ENCODE measurements at regions not wholly inside any gene's neighbourhood (a gene's known extent, or its start where the extent isn't known, plus 50 kb on each side); places are given as distances from the start of the nearest gene placed in this dataset.

DNA sequence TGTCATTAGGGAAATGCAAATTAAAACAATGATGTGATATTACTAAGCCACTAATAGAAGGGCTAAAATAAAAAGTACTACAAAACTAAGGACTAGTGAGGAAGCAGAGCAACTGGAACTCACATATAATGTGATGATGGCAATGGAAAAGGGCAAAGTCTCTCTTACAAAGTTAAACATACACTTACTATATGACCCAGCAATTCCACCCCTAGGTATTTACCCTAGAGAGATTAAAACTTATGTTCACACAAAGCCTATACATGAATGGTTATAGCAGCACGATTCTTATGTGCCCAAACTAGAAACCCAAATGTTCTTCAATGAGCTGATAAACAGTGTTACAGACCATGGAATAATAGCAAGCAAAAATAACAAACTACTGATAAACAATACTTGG is 643.7 kb downstream of the TLE1 start:
- no peak for DNase-seq (ENCODE audit: low spot score)
- Histone ChIP-seq H2AK5ac (ENCODE audit: low read depth, low read length) (no peak overlapping the region), H3K9ac (ENCODE audit: low read depth, low read length, poor library complexity) (no peak overlapping the region), H3K18ac (ENCODE audit: low read length) (no peak overlapping the region), H3K36me3 (replicated peaks in 1 of 2; ENCODE audit: control insufficient read depth in 2 of 2, insufficient read depth in 2 of 2, low read length in 2 of 2) (no peaks in the 10 kb centered on the region), H2BK5ac (ENCODE audit: low read length) (no peak overlapping the region), H3K4me3 (ENCODE audit: low read length in 2 of 2) (no peak overlapping the region), H3K14ac (ENCODE audit: low read length) (no peak overlapping the region), H3K4me2 (ENCODE audit: insufficient read depth, low read length, poor library complexity, severe bottlenecking) (no peak overlapping the region), H2BK12ac (ENCODE audit: low read length) (no peak overlapping the region), H3K27ac (replicated peaks; ENCODE audit: low read length) (no peak overlapping the region), H2AFZ (ENCODE audit: low read length) (no peak overlapping the region), H4K8ac (ENCODE audit: low read depth, low read length) (no peak overlapping the region), H2BK15ac (ENCODE audit: low read length) (no peak overlapping the region), H3K79me1 (ENCODE audit: low read depth, low read length) (no peaks in the 10 kb centered on the region), H3K4me1 (ENCODE audit: control insufficient read depth in 2 of 2, insufficient read depth in 1 of 2, low read depth in 1 of 2, low read length in 2 of 2) (no peaks in the 10 kb centered on the region), H3K4ac (ENCODE audit: low read length) (no peak overlapping the region), H3K27me3 (ENCODE audit: control insufficient read depth in 3 of 3, insufficient read depth in 3 of 3, low read depth in 1 of 3, low read length in 3 of 3) (no peaks in the 10 kb centered on the region), H3K9me3 (replicated peaks in 1 of 2; ENCODE audit: control insufficient read depth in 2 of 2, insufficient read depth in 1 of 2, low read depth in 1 of 2, low read length in 2 of 2) (no peaks in the 10 kb centered on the region), H4K91ac (ENCODE audit: low read depth, low read length, poor library complexity) (no peak overlapping the region), H2BK120ac (ENCODE audit: low read depth, low read length) (no peak overlapping the region), H3K23ac (ENCODE audit: low read depth, low read length, poor library complexity) (no peak overlapping the region)
- WGBS, 2 donors (ENCODE audit: extremely low coverage in 2 of 2, insufficient read length in 2 of 2, insufficient replicate concordance in 1 of 2): no CpG with 5 or more reads among the region's 1 CpG

DNA sequence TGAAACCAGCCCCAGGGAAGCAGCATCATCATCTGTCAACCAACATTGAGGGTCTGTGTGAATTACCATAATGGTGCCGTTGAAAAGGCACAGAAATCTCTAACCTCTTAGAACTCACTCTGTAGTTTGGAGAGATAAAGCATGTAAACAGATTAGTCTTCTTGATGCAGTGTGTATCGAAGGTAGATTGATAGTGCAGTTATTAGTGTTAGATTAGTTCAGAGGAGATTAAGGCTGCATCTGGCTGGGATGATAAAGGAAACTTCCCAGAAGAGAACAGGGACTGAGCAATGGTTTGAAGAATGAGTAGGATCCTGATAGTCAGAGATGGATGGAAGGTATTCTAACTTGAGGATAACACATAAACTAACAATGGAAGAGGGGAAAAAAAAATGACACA is 651.5 kb downstream of the TLE1 start:
- H4K91ac ChIP-seq (ENCODE audit: low read depth, low read length, poor library complexity): no peak overlapping the region
- H2AFZ ChIP-seq (ENCODE audit: low read length): no peak overlapping the region
- no peaks in the 10 kb centered on the region for H3K36me3 ChIP-seq (replicated peaks in 1 of 2; ENCODE audit: control insufficient read depth in 2 of 2, insufficient read depth in 2 of 2, low read length in 2 of 2)
- no peak overlapping the region for H3K14ac ChIP-seq (ENCODE audit: low read length)
- H2BK15ac ChIP-seq (ENCODE audit: low read length): no peak overlapping the region
- H3K79me1 ChIP-seq (ENCODE audit: low read depth, low read length): no peaks in the 10 kb centered on the region
- no peak overlapping the region for H2BK120ac ChIP-seq (ENCODE audit: low read depth, low read length)
- no peak overlapping the region for H3K23ac ChIP-seq (ENCODE audit: low read depth, low read length, poor library complexity)
- no CpG with 5 or more reads among the region's 2 CpGs for WGBS, 2 donors (ENCODE audit: extremely low coverage in 2 of 2, insufficient read length in 2 of 2, insufficient replicate concordance in 1 of 2)
- H3K4ac ChIP-seq (ENCODE audit: low read length): no peak overlapping the region
- H3K27ac ChIP-seq (replicated peaks; ENCODE audit: low read length): no peak overlapping the region
- no peak overlapping the region for H3K4me3 ChIP-seq (ENCODE audit: low read length in 2 of 2)
- no peak for DNase-seq (ENCODE audit: low spot score)
- H2BK12ac ChIP-seq (ENCODE audit: low read length): no peak overlapping the region
- no peaks in the 10 kb centered on the region for H3K4me1 ChIP-seq (ENCODE audit: control insufficient read depth in 2 of 2, insufficient read depth in 1 of 2, low read depth in 1 of 2, low read length in 2 of 2)
- H3K27me3 ChIP-seq (ENCODE audit: control insufficient read depth in 3 of 3, insufficient read depth in 3 of 3, low read depth in 1 of 3, low read length in 3 of 3): no peaks in the 10 kb centered on the region
- no peak overlapping the region for H3K9ac ChIP-seq (ENCODE audit: low read depth, low read length, poor library complexity)
- no peak overlapping the region for H3K18ac ChIP-seq (ENCODE audit: low read length)
- H2AK5ac ChIP-seq (ENCODE audit: low read depth, low read length): no peak overlapping the region
- H2BK5ac ChIP-seq (ENCODE audit: low read length): no peak overlapping the region
- H4K8ac ChIP-seq (ENCODE audit: low read depth, low read length): no peak overlapping the region
- H3K9me3 ChIP-seq (replicated peaks in 1 of 2; ENCODE audit: control insufficient read depth in 2 of 2, insufficient read depth in 1 of 2, low read depth in 1 of 2, low read length in 2 of 2): no peaks in the 10 kb centered on the region
- no peak overlapping the region for H3K4me2 ChIP-seq (ENCODE audit: insufficient read depth, low read length, poor library complexity, severe bottlenecking)

DNA sequence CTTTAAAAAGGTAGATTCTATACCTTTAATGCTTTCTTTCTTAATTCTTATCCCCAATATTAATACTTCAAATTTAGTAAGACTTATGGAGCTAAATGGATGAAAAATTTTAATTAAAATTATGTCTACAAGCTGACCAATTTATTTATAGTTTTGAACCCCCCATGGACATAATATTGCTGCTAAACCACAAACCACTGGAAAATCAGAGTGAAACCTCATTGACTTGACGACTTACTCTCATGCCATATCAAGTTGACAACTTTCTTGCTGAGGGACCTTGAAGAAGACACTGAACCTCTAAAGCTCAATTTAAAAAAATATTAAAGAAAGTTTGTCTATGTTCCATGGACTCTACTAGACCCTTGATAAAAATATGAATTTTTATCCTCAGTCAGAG is 653.7 kb downstream of the TLE1 start:
- Histone ChIP-seq H3K23ac (ENCODE audit: low read depth, low read length, poor library complexity) (no peak overlapping the region), H3K4me3 (ENCODE audit: low read length in 2 of 2) (no peak overlapping the region), H2BK5ac (ENCODE audit: low read length) (no peak overlapping the region), H3K4me1 (ENCODE audit: control insufficient read depth in 2 of 2, insufficient read depth in 1 of 2, low read depth in 1 of 2, low read length in 2 of 2) (no peaks in the 10 kb centered on the region), H3K36me3 (replicated peaks in 1 of 2; ENCODE audit: control insufficient read depth in 2 of 2, insufficient read depth in 2 of 2, low read length in 2 of 2) (no peaks in the 10 kb centered on the region), H3K9me3 (replicated peaks in 1 of 2; ENCODE audit: control insufficient read depth in 2 of 2, insufficient read depth in 1 of 2, low read depth in 1 of 2, low read length in 2 of 2) (no peaks in the 10 kb centered on the region), H3K4ac (ENCODE audit: low read length) (no peak overlapping the region), H3K27ac (replicated peaks; ENCODE audit: low read length) (no peak overlapping the region), H3K18ac (ENCODE audit: low read length) (no peak overlapping the region), H2BK120ac (ENCODE audit: low read depth, low read length) (no peak overlapping the region), H3K9ac (ENCODE audit: low read depth, low read length, poor library complexity) (no peak overlapping the region), H3K79me1 (ENCODE audit: low read depth, low read length) (no peaks in the 10 kb centered on the region), H4K8ac (ENCODE audit: low read depth, low read length) (no peak overlapping the region), H3K27me3 (ENCODE audit: control insufficient read depth in 3 of 3, insufficient read depth in 3 of 3, low read depth in 1 of 3, low read length in 3 of 3) (no peaks in the 10 kb centered on the region), H3K14ac (ENCODE audit: low read length) (no peak overlapping the region), H4K91ac (ENCODE audit: low read depth, low read length, poor library complexity) (no peak overlapping the region), H3K4me2 (ENCODE audit: insufficient read depth, low read length, poor library complexity, severe bottlenecking) (no peak overlapping the region), H2AFZ (ENCODE audit: low read length) (no peak overlapping the region), H2AK5ac (ENCODE audit: low read depth, low read length) (no peak overlapping the region), H2BK12ac (ENCODE audit: low read length) (no peak overlapping the region), H2BK15ac (ENCODE audit: low read length) (no peak overlapping the region)
- no peak for DNase-seq (ENCODE audit: low spot score)
- no CpG with 5 or more reads among the region's 1 CpG for WGBS, 2 donors (ENCODE audit: extremely low coverage in 2 of 2, insufficient read length in 2 of 2, insufficient replicate concordance in 1 of 2)

- no peak overlapping the region for H4K91ac ChIP-seq (ENCODE audit: low read depth, low read length, poor library complexity)
- no peak overlapping the region for H3K4ac ChIP-seq (ENCODE audit: low read length)
- H3K27ac ChIP-seq (replicated peaks; ENCODE audit: low read length): no peak overlapping the region
- H2BK15ac ChIP-seq (ENCODE audit: low read length): no peak overlapping the region
- H2BK5ac ChIP-seq (ENCODE audit: low read length): no peak overlapping the region
- no peak overlapping the region for H4K8ac ChIP-seq (ENCODE audit: low read depth, low read length)
- H3K18ac ChIP-seq (ENCODE audit: low read length): no peak overlapping the region
- no peak for DNase-seq (ENCODE audit: low spot score)
- no peaks in the 10 kb centered on the region for H3K4me1 ChIP-seq (ENCODE audit: control insufficient read depth in 2 of 2, insufficient read depth in 1 of 2, low read depth in 1 of 2, low read length in 2 of 2)
- H2AK5ac ChIP-seq (ENCODE audit: low read depth, low read length): no peak overlapping the region
- no peak overlapping the region for H3K4me3 ChIP-seq (ENCODE audit: low read length in 2 of 2)
- H3K23ac ChIP-seq (ENCODE audit: low read depth, low read length, poor library complexity): no peak overlapping the region
- H3K27me3 ChIP-seq (ENCODE audit: control insufficient read depth in 3 of 3, insufficient read depth in 3 of 3, low read depth in 1 of 3, low read length in 3 of 3): no peaks in the 10 kb centered on the region
- no peaks in the 10 kb centered on the region for H3K79me1 ChIP-seq (ENCODE audit: low read depth, low read length)
- no peak overlapping the region for H3K14ac ChIP-seq (ENCODE audit: low read length)
- H2BK12ac ChIP-seq (ENCODE audit: low read length): no peak overlapping the region
- WGBS, 2 donors (ENCODE audit: extremely low coverage in 2 of 2, insufficient read length in 2 of 2, insufficient replicate concordance in 1 of 2): no CpG with 5 or more reads among the region's 4 CpGs
- H2BK120ac ChIP-seq (ENCODE audit: low read depth, low read length): no peak overlapping the region
- H3K36me3 ChIP-seq (replicated peaks in 1 of 2; ENCODE audit: control insufficient read depth in 2 of 2, insufficient read depth in 2 of 2, low read length in 2 of 2): no peaks in the 10 kb centered on the region
- H2AFZ ChIP-seq (ENCODE audit: low read length): no peak overlapping the region
- no peak overlapping the region for H3K4me2 ChIP-seq (ENCODE audit: insufficient read depth, low read length, poor library complexity, severe bottlenecking)
- no peak overlapping the region for H3K9ac ChIP-seq (ENCODE audit: low read depth, low read length, poor library complexity)
- no peaks in the 10 kb centered on the region for H3K9me3 ChIP-seq (replicated peaks in 1 of 2; ENCODE audit: control insufficient read depth in 2 of 2, insufficient read depth in 1 of 2, low read depth in 1 of 2, low read length in 2 of 2)
Measured at GRCh38 chr9:81035171-81035570, 654.2 kb downstream of the TLE1 start.
